ENCODE measurements at regions not wholly inside any gene's neighbourhood (a gene's known extent, or its start where the extent isn't known, plus 50 kb on each side); places are given as distances from the start of the nearest gene placed in this dataset.
A peak's percentile ranks its signal among the peaks of the same experiment; 100 is the strongest.

- Histone ChIP-seq H3K9me3 (ENCODE audit: low read depth, low read length) (no peaks in the 10 kb centered on the region), H4K20me1 (ENCODE audit: insufficient read depth, low read length) (no peaks in the 10 kb centered on the region), H3K79me2 (ENCODE audit: insufficient read depth, low read length) (no peaks in the 10 kb centered on the region), H3K27ac (ENCODE audit: low read depth, low read length) (peak overlapping the region; percentile 23), H3K36me3 (ENCODE audit: insufficient read depth, low read length) (no peaks in the 10 kb centered on the region), H3K4me3 (ENCODE audit: insufficient read depth, low read length) (no peak overlapping the region), H3K4me1 (ENCODE audit: insufficient read depth, low read length) (peaks cover 25% of the 10 kb centered on the region), H3K4me2 (ENCODE audit: insufficient read depth, low read length) (no peak overlapping the region), H2AFZ (ENCODE audit: low read length) (no peak overlapping the region), H3K27me3 (ENCODE audit: insufficient read depth, low read length) (no peaks in the 10 kb centered on the region)
- TF ChIP-seq, protein P1, sequence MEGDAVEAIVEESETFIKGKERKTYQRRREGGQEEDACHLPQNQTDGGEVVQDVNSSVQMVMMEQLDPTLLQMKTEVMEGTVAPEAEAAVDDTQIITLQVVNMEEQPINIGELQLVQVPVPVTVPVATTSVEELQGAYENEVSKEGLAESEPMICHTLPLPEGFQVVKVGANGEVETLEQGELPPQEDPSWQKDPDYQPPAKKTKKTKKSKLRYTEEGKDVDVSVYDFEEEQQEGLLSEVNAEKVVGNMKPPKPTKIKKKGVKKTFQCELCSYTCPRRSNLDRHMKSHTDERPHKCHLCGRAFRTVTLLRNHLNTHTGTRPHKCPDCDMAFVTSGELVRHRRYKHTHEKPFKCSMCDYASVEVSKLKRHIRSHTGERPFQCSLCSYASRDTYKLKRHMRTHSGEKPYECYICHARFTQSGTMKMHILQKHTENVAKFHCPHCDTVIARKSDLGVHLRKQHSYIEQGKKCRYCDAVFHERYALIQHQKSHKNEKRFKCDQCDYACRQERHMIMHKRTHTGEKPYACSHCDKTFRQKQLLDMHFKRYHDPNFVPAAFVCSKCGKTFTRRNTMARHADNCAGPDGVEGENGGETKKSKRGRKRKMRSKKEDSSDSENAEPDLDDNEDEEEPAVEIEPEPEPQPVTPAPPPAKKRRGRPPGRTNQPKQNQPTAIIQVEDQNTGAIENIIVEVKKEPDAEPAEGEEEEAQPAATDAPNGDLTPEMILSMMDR (IDR thresholded peaks at IDR 0.05; ENCODE audit: extremely low read depth, low read depth, low read length): no peak
- DNase-seq (ENCODE audit: insufficient read length, low spot score, missing footprints): peak; percentile 67
These were observed 554.2 kb upstream of the KCNMB2 start for GRCh38 chr3:177982034-177982433.

- Histone ChIP-seq H2AFZ (ENCODE audit: low read length) (peak overlapping the region; percentile 1), H3K4me3 (ENCODE audit: insufficient read depth, low read length) (no peak overlapping the region), H3K4me1 (ENCODE audit: insufficient read depth, low read length) (peaks cover 12% of the 10 kb centered on the region), H4K20me1 (ENCODE audit: insufficient read depth, low read length) (no peaks in the 10 kb centered on the region), H3K4me2 (ENCODE audit: insufficient read depth, low read length) (no peak overlapping the region), H3K36me3 (ENCODE audit: insufficient read depth, low read length) (no peaks in the 10 kb centered on the region), H3K27me3 (ENCODE audit: insufficient read depth, low read length) (no peaks in the 10 kb centered on the region), H3K79me2 (ENCODE audit: insufficient read depth, low read length) (no peaks in the 10 kb centered on the region), H3K9me3 (ENCODE audit: low read depth, low read length) (no peaks in the 10 kb centered on the region), H3K27ac (ENCODE audit: low read depth, low read length) (no peak overlapping the region)
- TF ChIP-seq, protein P1 (IDR thresholded peaks at IDR 0.05; ENCODE audit: extremely low read depth, low read depth, low read length): no peak
- DNase-seq (ENCODE audit: insufficient read length, low spot score, missing footprints): no peak
These were observed 552.9 kb upstream of the KCNMB2 start for GRCh38 chr3:177983320-177983719.

DNA sequence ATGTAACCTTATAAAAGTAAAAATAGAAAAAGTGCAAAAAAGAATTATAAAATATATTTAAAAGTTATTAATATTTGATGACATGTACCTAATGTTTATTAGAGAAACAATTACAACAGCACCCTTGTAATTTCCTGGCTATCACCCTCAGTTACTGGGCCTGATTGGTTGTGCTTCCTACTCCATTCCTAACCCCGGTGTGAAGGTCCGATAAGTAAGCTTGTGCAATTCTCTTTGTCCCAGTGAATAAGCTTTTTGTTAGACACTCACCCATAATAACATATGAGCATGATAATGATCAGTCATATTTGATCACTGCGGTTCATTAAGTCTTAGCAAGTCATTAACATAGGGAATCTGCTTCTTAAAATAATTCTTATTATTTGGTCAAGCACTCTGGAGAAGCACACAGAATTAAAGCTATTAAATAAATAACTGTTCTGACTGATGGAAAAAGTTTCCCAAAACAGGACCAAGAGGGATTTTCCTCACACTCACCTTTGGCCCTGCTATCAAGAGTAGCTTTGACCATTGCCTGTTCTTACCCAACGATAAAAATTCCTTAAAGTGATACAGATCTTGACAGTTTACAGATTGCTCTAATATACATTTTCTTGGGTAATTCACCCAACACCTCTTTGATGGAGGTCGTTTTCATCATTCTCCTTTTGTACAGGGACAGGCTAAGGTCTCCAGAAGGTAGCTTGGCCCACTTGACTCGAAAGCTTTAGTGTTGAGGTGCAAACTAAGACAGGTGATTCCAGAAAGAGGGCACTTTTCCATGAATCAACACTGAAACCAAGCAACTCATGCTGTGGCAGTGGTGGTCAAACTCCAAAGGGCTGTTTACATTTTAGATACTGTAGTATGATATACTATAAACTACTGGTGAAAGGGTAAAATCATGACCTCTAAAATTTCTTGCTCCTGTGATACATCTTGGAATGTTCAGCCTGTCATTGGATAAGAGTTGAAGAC lies 543.0 kb upstream of the KCNMB2 start:
- H3K4me3 ChIP-seq (ENCODE audit: insufficient read depth, low read length): no peak overlapping the region
- H3K4me2 ChIP-seq (ENCODE audit: insufficient read depth, low read length): no peak overlapping the region
- H4K20me1 ChIP-seq (ENCODE audit: insufficient read depth, low read length): no peaks in the 10 kb centered on the region
- H2AFZ ChIP-seq (ENCODE audit: low read length): no peak overlapping the region
- DNase-seq (ENCODE audit: insufficient read length, low spot score, missing footprints): no peak
- H3K79me2 ChIP-seq (ENCODE audit: insufficient read depth, low read length): no peaks in the 10 kb centered on the region
- TF ChIP-seq, protein P1 (IDR thresholded peaks at IDR 0.05; ENCODE audit: extremely low read depth, low read depth, low read length): no peak
- no peak overlapping the region for H3K27ac ChIP-seq (ENCODE audit: low read depth, low read length)
- H3K36me3 ChIP-seq (ENCODE audit: insufficient read depth, low read length): no peaks in the 10 kb centered on the region
- no peaks in the 10 kb centered on the region for H3K27me3 ChIP-seq (ENCODE audit: insufficient read depth, low read length)
- H3K9me3 ChIP-seq (ENCODE audit: low read depth, low read length): no peaks in the 10 kb centered on the region
- H3K4me1 ChIP-seq (ENCODE audit: insufficient read depth, low read length): peaks cover 7% of the 10 kb centered on the region

DNA sequence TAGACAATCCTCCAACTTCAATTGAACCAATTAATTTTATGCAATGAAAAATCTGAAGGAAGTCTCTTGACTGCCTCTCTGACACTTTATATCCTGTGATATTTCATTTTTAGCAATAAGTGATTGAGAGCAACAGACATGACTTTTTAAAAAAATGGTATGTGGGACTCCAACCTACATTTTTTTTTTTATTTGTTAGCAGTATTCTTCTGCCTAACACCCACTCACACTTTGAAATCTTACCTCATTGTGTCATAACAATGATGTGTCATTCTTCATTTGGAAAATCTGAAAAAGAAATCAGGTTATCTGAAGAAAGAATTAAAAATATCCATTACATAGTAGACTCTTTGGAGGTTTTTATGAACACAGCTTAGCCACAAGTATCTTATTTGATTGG lies 541.3 kb upstream of the KCNMB2 start:
- Histone ChIP-seq H3K4me2 (ENCODE audit: insufficient read depth, low read length) (no peak overlapping the region), H3K27ac (ENCODE audit: low read depth, low read length) (peak overlapping the region; percentile 2), H3K9me3 (ENCODE audit: low read depth, low read length) (no peaks in the 10 kb centered on the region), H2AFZ (ENCODE audit: low read length) (no peak overlapping the region), H3K79me2 (ENCODE audit: insufficient read depth, low read length) (no peaks in the 10 kb centered on the region), H3K4me1 (ENCODE audit: insufficient read depth, low read length) (peaks cover 7% of the 10 kb centered on the region), H3K27me3 (ENCODE audit: insufficient read depth, low read length) (no peaks in the 10 kb centered on the region), H4K20me1 (ENCODE audit: insufficient read depth, low read length) (no peaks in the 10 kb centered on the region), H3K4me3 (ENCODE audit: insufficient read depth, low read length) (no peak overlapping the region), H3K36me3 (ENCODE audit: insufficient read depth, low read length) (no peaks in the 10 kb centered on the region)
- no peak for DNase-seq (ENCODE audit: insufficient read length, low spot score, missing footprints)
- TF ChIP-seq, protein P1 (IDR thresholded peaks at IDR 0.05; ENCODE audit: extremely low read depth, low read depth, low read length): no peak

Measured in osteoblast (primary cell).